HPDE6-E6E7 (cell line): ENCODE measurements at regions not wholly inside any gene's neighbourhood (a gene's known extent, or its start where the extent isn't known, plus 50 kb on each side); places are given as distances from the start of the nearest gene placed in this dataset.

Experiments used
- DNase-seq: peaks from one replicate; pipeline ENCODE4 v3.0.0; 2011; ENCODE audit warnings: missing footprints; ENCODE audit errors: extremely low spot score

DNA sequence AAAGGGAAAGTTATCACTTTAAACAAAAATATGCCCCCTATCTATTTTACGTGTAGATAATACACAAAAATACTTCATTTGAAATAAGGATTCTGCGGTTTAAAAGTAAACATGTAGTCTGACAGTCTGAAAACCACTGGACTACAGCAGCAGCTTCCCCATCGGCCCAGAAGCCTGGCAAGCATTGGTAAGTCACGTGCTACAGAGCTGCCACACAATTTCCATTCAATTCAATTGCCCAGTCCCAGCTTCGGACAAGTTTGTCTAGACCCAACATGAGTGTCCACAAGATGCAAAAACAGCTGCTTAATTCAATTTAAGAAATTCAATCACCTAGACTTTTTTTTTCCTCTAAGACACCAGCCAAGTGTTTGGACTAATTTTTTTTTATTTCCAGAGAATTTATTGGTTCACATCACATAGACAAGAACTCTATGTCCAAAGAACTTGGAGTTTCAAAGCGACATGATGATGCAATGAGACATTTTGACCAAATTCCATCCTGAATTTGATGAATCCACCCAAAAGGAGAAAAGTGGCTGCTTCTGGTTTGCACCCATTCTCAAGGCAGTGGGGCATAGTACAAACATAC lies 458.9 kb downstream of the COG6 start:
- DNase-seq = no peak

DNA sequence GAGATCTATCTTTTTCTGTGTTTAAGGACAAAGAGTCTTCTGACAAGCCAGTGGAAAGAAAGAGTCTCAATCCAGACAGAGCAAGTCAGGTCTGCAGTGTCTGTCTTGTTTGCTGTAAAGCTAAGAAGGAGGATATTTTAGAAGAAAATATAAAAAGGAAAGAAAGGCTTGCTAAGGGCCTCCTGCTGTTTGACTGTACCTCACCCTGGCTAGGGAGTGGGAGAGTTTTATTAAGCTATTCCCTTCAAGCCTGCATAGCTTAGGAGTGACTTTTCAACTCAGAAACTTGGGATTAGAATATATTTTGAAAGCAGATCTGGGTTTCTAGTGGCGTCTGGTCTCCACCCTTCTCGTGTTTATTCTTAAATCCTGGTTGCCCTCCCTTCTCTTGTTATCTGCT lies 460.0 kb downstream of the COG6 start:
- DNase-seq = no peak

DNA sequence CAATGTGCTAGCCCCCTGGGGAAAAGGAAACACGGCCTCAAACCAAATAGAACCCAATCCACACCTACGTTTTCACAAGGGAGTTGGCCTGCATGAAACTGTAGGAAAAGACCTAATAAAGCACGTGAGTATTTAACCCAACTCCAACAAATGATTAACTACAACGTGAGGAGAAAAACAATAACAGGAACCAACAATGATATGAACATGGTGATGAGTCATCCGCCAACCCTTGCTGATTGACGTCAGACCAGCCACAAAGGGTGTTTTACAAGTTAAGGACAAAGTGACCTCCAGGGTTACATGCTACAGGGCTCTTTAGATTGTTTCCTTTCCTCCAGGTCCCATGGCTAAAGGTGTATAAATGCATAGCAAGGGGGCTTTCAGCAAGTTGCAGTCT lies 460.5 kb downstream of the COG6 start:
- peak; percentile 53 for DNase-seq

DNA sequence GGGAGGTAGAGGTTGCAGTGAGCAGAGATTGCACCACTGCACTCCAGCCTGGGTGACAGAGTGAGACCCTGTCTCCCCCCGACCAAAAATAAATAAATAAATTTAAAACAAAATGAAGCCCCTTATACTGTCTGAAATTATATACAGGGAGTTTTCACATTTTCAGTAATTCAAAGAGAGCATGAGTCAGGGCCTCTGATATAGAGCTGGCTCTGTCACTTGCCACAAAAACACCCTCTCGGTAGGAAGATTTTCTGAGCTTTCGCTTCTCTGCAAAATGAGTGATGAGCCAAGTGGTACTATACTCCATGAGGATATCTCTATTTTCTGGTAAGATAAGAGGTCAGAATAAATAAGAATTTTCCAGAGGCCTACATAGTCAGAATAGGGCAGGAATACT lies 462.9 kb downstream of the COG6 start:
- DNase-seq = no peak

DNA sequence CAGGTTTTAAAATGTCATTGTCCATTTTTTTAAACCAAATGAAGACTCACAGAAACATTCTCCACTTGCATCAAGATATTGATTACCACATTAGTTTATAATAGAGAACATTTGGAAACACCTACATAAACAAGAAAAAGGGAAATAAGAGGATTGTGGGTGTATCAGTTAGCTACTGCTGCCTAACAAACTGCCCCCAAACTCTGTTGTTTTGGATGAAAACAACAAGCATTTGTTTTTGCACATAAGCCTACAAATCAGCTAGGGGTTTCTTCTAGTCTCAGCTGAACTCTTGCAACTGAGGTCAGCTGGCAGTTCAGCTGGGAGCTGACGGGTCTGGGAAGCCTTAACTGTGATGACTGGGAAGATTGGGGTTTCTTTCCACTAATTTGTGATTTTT lies 464.4 kb downstream of the COG6 start:
- DNase-seq = no peak

DNA sequence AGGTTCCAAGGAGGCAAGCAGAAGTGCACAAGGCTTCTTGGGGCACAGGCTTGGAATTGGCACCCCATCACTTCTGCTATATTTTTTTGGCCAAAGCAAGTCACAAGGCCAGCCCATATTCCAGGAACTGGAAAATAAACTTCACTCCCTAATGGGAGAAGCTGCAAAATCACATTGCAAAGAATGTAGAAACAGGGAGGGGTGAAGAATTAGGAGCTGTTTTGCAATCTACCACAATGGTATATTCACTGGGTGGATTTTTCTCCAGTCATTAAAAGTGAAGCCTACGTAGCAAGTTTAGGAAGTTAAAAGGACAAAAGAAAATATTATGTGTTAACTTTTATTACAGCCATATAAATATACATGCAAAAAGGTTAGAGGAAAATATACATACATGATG lies 464.8 kb downstream of the COG6 start:
- no peak for DNase-seq

DNA sequence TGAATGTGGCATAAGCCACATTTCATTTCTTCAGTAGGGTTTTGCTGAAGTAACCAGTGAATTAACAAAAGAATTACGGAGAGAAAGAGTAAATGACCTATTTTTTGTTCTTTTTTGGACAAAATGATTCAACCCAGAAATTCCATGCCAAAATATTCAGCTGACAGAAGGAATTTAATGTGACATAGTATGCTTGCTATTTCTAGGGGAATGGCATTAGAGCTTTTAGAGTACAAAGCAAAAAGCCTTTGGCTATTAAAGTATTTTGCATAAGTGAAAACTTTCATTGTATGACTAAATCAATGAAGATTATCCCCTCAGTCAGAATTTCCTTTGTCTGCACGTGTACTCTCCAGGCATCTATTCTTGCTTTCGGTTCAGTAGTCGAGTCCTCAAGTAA lies 465.3 kb downstream of the COG6 start:
- no peak for DNase-seq

DNA sequence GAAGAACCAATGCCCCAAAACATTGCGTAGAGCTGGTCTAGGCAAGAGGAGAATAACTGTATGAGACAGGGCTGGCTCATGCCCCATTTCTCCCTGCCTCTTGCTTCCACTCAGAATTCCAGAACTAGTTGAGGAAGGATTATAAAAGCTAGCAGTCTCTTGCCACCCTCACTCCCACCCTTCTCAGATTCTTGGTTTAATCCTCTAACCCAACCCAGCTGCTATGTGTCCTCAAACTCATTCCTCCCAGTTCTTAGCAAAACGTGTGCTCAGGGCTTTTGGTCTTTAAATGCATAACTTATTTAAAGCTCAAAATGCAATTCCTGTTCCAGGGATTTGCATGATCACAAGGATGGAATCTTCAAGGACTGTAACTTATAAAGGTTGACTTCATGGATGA lies 466.3 kb downstream of the COG6 start:
- no peak for DNase-seq

DNA sequence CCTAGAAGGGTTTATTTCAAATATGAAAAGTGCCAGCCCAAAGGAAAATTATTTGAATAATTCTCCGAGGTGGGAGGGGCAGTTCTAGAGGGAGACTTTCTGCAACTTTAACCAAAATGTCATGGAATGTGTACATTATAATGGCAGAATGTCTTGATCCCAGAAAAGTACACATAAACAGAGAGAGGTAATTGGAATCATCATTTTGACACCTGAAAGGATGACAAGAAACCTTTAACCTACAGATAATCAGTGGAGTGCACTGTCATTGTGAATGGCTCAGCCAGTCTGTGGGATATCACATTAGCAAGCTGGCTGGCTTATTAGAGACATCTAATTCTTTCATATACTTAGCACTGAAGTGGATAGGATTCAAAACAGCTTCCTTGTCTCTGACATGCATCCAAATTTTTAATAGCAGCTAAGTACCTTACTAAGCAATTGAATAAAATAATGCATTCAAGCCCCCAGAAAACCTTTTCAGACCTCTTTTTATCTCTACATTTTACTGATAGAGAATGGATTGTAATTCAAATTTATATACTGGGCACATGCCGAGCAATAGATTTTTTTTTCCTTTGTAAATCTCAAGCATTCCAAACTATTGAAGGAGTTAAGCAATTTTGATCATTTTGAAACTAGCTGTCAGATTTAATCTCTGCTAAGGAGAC lies 468.6 kb downstream of the COG6 start:
- no peak for DNase-seq

DNA sequence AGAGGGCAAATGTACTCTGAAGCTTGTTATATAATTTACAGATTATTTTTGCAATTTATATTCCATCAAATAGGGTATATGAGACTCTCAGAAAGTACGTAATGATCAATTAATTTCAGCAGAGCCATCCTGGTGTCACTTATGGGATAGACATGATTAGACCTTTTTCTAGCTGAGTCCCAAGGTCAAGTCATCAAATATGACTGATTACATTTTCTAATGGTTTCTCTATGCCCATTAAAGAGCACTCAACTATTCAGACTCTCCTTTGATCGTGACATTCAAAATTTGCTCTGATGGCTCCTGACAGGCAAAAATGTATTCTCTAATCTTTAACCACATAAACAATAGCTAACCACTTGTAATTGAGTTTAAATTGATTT lies 469.2 kb downstream of the COG6 start:
- no peak for DNase-seq

DNA sequence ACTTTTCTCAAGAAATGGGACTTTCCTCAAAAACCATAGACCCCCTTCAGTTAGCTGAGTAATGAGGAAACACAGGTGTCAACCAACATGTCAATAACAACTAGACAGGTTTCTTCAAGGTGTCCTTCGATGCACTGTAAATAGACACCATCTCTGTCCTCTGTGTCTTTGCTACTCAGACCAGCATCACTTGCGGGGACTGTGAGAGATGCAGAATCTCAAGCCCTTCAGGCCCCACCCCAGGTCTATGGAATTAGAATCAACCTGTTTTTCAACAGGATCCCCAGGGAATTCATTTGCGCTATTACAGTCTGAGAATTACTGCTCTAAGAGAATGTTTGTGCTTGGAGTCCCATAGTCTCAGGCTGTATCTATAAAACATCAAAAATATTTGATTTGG lies 469.9 kb downstream of the COG6 start:
- no peak for DNase-seq

DNA sequence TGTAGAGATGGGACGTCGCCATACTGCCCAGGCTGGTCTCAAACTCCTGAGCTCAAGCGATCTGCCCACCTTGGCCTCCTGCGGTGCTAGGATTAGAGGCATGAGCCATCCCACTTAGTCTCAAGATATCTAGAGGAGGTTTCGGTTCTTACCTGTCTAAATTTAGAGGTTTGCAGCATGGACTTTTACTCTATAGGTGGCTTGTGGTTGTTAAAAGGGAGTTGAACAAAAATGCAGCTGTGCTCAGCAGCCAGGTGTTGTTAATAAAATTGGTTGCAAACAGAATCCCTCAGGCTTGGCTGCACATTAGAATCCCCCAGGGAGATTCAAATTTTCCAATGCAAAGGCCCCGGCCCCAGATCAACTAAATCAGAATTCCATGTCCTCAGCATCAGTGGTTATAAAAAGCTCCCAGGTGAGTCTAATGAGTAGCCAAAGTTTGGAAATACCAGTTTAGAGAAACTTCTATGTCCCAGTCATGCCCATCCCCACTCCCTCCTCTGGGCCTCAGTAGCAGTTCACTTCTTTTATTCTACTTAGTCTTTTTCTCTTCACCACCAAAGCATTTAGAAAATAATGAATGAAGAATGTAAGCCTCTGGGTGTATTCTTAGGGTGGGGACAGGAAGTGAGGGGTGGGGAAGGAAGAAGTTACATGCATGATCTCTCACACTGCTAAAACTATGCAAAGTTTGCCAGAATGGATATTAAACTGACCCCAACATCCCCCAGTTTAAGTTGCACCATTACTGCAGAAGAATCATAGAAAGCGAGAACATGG lies 471.0 kb downstream of the COG6 start:
- DNase-seq = no peak

DNA sequence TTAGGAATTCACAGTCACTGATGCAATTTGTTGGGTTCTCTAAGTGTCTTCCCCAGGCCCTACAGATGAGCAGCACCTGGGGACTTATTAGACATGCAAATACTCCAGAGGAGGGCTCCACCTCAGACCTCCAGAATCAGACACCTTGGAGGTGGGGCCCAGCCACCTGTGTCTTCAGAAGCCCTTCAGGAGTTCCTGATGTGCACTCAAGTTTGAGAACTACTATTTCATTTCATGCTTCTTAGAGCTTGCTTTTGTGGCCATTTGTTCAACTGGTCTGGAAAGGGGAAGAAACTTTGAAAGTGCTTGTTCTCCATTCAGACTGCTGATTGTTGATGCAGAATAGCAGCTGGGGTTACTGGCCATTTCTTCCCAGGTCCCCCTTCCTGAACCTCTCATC lies 472.0 kb downstream of the COG6 start:
- DNase-seq = no peak

DNA sequence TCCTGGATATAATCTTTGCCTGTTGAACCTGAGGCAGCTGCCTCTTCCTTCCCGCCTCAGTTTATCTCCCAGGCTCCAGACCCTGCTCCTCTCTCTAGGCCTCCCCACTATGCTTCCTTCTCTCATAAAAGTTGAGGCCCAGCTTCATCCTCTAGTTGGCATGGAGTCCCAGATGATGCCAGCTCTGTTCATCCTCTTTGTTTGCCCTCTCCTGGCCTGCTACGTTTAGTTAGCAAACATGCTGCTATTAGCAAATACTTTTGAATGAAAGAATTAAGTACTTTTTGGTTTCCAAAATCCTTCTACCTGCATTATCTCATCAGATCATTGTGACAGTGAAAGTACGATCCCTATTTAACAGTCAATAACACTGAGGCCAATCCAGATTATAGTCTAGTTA lies 472.5 kb downstream of the COG6 start:
- no peak for DNase-seq

DNA sequence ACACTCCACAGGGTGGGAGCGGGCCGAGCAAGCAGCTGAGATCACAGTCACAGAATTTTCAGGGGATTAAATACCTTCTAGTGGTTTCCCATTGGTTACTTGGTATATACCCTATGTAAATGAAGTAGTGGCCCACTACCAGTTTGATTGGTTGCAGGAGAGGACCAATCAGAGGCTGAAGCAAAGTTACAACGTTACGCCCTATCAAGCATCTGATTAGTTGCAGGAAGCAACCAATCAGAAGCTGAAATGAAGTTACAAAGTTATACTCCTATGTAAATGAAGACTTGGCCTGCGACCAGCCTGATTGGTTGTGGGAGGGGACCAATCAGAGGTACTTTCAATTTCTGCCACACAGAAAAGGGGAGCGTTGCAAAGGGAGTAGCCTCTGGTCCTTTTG lies 474.0 kb downstream of the COG6 start:
- DNase-seq = no peak

DNA sequence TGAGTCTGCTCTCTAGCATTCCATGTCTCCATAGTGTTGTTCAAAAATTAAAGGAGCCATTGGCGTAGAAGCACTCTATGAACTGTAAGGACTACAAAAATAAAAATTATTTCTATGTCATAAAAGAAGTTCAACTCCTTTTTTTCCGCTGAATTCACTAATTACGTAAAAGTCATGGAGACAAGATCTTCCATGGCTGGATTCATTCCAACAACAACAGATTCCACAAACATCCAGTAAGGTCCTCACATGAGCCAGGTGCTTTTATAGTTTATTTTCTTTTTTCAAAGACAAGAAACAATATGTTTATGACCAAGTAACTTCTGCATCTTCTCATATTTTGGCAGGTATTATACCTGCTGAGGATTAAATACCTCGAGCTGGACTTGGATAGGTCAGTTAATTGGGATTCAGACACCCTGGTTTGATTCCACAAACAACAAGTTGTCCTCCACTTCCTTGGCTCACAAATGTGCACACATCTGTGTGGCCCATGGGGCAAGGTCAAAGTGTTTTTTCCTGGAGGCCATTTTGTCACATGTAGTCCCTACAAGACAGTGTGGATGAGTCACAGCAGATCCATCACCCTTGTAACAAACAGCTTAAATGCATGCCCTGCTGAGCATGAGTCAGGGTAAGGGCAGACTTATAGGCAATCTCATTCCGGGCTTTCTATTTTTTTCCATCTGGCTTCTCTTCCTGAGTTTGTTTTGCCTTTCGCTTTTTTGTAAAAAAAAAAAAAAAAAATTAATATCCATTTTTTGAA lies 475.6 kb downstream of the COG6 start:
- no peak for DNase-seq

DNA sequence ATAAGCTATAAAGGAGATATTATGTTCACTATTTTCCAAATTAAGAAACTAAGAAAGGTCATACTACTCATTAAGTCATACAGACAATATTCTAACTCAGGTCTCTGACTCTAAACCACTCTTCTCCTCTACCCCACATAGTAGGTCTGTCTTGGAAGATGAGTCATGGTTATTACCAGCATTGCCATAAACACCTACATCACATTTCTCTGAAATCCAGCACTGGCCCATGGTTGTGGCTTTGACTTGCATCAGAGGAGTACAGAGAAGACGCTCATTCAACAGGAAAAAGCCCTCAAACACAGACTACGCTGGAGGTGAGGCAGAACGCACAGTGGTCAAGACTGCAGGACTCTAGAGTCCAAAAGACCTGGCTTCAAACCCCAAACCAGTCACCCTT lies 476.8 kb downstream of the COG6 start:
- DNase-seq = no peak

DNA sequence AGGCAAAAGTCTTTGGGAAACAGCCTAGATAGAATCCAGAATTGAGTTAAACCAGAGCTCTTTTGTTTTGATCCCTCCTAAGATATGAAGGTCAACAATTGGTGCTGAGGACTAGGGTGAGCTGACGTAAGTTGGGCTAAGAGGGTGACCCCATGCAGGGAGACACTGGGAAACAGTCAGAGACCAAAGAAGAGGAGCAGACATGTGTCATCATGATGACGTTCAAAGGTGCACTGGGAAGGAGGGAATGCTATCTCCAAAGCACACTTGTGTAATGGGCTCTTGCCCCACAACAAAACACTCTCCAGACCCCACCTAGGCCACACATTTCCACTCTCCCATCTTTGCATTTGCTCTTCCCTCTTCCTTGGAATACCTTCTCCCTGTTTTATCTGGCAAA lies 481.4 kb downstream of the COG6 start:
- DNase-seq = no peak

DNA sequence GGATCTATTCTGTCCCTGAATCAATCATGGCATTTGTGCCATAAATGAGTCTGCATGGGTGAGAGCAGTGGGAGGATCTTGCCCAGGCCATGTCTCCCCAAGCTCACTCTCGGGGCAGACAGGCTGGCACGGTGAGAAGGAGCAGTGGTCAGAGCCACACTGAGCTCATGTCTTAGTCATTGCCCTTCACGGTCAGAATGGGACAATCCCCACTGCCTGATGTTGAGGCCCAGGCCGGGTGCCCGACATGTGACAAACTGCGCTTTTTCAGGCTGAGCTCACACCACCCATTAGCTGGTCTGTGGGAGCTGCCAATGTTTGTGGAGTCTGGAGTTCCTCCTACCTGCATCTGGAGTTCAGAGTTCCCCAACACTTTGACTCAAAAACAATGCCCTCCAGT lies 481.9 kb downstream of the COG6 start:
- DNase-seq = no peak

DNA sequence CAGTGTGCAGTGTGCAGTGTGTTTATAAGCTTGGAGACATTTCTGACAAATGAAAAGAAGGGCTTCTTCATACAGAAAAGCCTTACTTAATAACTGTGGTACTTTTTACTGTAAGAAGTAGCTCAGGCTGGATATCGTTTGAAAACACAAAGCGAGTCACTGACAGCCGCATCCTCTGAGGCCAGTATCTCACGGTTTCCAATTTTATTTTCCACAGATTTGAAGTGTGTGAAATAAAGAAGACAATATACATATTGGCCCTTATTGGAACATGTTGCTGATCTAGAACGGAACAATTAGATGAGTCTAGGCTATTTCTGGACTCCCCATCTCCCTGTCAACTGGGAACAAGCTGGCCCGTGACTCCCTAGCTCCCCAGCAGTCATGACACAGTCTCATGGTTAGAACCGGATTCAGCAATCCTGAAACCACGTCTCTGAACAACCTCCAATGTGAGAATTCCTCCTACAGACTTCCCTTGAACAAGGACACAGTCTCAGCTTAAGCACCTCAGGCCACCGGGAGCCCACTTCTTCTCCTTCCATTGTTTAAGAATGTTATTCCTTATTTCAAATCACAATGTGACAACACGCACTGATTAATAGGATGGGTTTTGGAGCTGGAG lies 484.5 kb downstream of the COG6 start:
- DNase-seq = no peak

DNA sequence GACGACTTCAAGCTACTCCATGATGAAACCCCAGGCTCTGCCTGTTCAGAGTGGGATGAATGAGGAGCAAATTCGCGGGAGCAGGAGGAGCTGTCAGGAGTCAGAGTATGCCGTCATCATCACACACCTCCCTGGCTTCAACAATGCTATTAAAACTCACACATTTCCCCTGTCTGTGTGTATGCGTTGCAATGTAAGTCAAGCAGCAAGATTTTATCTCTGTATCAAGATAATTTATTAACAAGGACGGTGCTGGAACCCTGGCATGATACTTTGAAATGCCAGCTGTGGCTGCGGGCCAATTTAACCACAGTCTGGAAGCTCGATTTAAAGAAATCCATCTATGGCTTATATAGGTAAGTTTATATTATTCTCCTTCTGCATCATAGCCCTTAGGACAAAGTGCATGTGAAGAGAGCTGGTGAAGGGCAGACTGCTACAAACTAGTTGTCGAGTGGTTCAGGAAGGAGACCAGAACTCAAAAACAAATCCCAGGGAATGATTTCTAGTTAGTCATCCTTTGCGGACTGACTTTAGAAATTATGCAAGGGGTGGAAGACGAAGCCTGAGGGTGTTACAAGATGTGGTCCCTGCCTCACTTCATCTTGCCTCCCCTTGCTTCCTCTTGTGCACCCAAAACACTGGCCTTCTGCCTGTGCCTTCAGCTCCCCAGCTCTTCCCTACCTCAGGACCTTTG lies 486.5 kb downstream of the COG6 start:
- no peak for DNase-seq

DNA sequence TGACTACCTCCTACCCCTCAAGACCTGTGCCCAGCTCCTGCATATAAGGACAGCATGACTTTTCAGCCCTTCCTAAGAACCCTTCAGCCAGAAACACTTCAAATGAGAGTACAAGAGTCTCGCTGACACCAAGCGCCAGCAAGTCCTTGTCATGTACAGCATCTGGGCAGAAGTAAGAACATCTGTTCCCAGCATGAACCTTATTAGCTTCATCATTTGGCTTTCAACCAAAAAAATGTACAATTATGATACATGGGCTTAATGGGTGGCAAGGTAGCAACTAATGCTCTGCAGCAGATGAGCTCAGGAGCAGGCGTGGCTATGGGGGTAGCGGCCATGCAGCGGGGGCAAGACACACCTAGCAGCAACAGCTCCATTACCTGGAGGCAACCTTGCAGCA lies 487.6 kb downstream of the COG6 start:
- no peak for DNase-seq
